T-cell (primary cell): ENCODE measurements at regions not wholly inside any gene's neighbourhood (a gene's known extent, or its start where the extent isn't known, plus 50 kb on each side); places are given as distances from the start of the nearest gene placed in this dataset.
"Not testable (repeated sequence)": the region's sequence is repeated elsewhere in the genome, so short reads cannot be mapped to it uniquely, and the experiment has no call there.

Experiments
- ATAC-seq, 4 experiments: fragments of 200-7000 bp in 3 of 4; fragments of 150-1000 bp in 1 of 4; cut with Tn5 transposase; replicated peaks in 1 of 4; 1 replicate in 3 of 4; 2 replicates in 1 of 4; pipeline ENCODE4 v1.10.0; 2021; ENCODE audit warnings: moderate library complexity in 3 of 4, mild to moderate bottlenecking in 2 of 4, moderate number of reproducible peaks in 1 of 4
- CTCF ChIA-PET, 2 donors: fragments of 300-600 bp; sonication (Branson Sonifier 250); formaldehyde crosslinking; loops; one replicate each; lab custom pipeline; 2022; ENCODE audit warnings: antibody characterized with exemption in 2 of 2; lab: Charles Lee
- POLR2A ChIA-PET, 2 donors: fragments of 300-600 bp; sonication (Branson Sonifier 250); formaldehyde crosslinking; loops; one replicate each; lab custom pipeline; 2022; ENCODE audit warnings: antibody characterized with exemption in 2 of 2; lab: Charles Lee
- DNase-seq, 35 experiments: peaks; one replicate each; pipeline versions ENCODE4 v3.0.0 to v3.0.0-alpha.2; 2013 to 2023
- H3K27ac ChIP-seq: one replicate; pipeline ENCODE4 v1.5.1; 2013; ENCODE audit warnings: low read length
- H3K27me3 ChIP-seq, 2 experiments: replicated peaks in 1 of 2; 1 replicate in 1 of 2; 2 replicates in 1 of 2; pipeline versions ENCODE4 v1.6.1 to v1.7.0; 2013; ENCODE audit warnings: low read length in 1 of 2, mixed read lengths in 1 of 2; ENCODE audit not compliant: control insufficient read depth in 2 of 2, insufficient read depth in 2 of 2; ENCODE audit errors: extremely low read depth in 1 of 2
- H3K36me3 ChIP-seq, 2 donors: 1 replicate in 1 of 2; 2 replicates in 1 of 2; pipeline versions ENCODE4 v1.6.1 to v1.7.0; 2013; ENCODE audit warnings: low read length in 1 of 2; ENCODE audit not compliant: control insufficient read depth in 2 of 2, insufficient read depth in 1 of 2; ENCODE audit errors: extremely low read depth in 1 of 2
- H3K4me1 ChIP-seq, 2 experiments: 1 replicate in 1 of 2; 2 replicates in 1 of 2; pipeline versions ENCODE4 v1.6.1 to v1.7.0; 2013; ENCODE audit warnings: low read length in 2 of 2, mixed read lengths in 1 of 2; ENCODE audit not compliant: insufficient read depth in 2 of 2, control insufficient read depth in 1 of 2; ENCODE audit errors: extremely low read depth in 1 of 2
- H3K4me3 ChIP-seq, 2 donors: 1 replicate in 1 of 2; 2 replicates in 1 of 2; pipeline versions ENCODE4 v1.5.1 to v1.7.0; 2013; ENCODE audit warnings: mild to moderate bottlenecking in 2 of 2, low read length in 1 of 2, moderate library complexity in 1 of 2; ENCODE audit not compliant: control insufficient read depth in 1 of 2; ENCODE audit errors: extremely low read depth in 1 of 2
- H3K9me3 ChIP-seq: 2 replicates; pipeline ENCODE4 v1.7.0; 2013
- H3K27ac Mint-ChIP-seq, 2 donors: one replicate each; pipeline ENCODE4 v1.8.0; 2020 to 2021; ENCODE audit warnings: mild to moderate bottlenecking in 2 of 2, mixed read lengths in 2 of 2
- H3K27me3 Mint-ChIP-seq, 2 donors: one replicate each; pipeline ENCODE4 v1.8.0; 2021 to 2022; ENCODE audit warnings: mixed read lengths in 2 of 2
- H3K36me3 Mint-ChIP-seq: one replicate; pipeline ENCODE4 v1.8.0; 2021; ENCODE audit warnings: mixed read lengths
- H3K4me1 Mint-ChIP-seq, 3 donors: one replicate each; pipeline ENCODE4 v1.8.0; 2020 to 2022; ENCODE audit warnings: mixed read lengths in 3 of 3, mild to moderate bottlenecking in 1 of 3
- H3K4me3 Mint-ChIP-seq, 3 donors: one replicate each; pipeline ENCODE4 v1.8.0; 2020 to 2022; ENCODE audit warnings: mild to moderate bottlenecking in 3 of 3, mixed read lengths in 3 of 3, moderate library complexity in 3 of 3
- H3K9me3 Mint-ChIP-seq, 3 donors: one replicate each; pipeline ENCODE4 v1.8.0; 2020 to 2022; ENCODE audit warnings: mixed read lengths in 3 of 3
- WGBS: methylation state at CpG from one replicate; pipeline ENCODE4 v1.1.5; 2013; ENCODE audit warnings: missing lambda C conversion rate; ENCODE audit not compliant: insufficient coverage; 5-methylcytosine and 5-hydroxymethylcytosine counted together

DNA sequence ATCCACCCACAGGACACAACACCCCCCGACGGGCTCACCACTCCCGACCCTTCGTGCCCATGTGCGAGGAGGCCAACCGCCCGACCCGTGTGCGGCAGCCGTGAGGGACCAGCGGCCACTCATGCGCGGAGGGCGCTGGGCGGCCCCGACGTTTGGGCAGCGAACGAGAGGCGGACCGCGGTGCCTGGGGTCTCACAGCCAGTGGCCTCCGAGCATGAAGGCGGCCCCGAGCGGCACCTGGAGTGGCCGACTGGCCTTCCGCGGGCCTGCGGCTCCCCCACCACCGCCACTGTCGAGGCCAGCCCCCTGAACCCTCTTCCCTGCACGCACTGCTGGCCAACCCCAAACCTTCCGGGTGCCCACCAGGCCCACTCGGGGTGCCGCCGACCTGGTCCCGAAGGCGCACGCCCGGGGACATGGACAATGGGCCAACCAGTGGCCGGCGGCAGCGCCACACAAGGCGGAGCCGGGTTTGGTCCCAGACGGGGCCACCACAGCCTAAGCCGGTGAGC is 4274.9 kb upstream of the OR11H1 start:
- Histone ChIP-seq H3K27ac (no peak overlapping the region), H3K4me1 (no peaks in the 10 kb centered on the region), H3K27me3 (no peaks in the 10 kb centered on the region), H3K4me3 (no peak overlapping the region), H3K36me3 (no peaks in the 10 kb centered on the region), H3K9me3 (no peaks in the 10 kb centered on the region)
- Mint-ChIP-seq H3K9me3 (no peaks in the 10 kb centered on the region), H3K27me3 (no peaks in the 10 kb centered on the region), H3K27ac (no peak overlapping the region), H3K4me3 (no peak overlapping the region), H3K36me3 (no peaks in the 10 kb centered on the region), H3K4me1 (no peaks in the 10 kb centered on the region)
- WGBS: 97% methylated on average over 47 of the region's 48 CpGs
- ChIA-PET CTCF (no interaction called here), POLR2A (no interaction called here)
- DNase-seq: peak in 2 of 35 experiments; percentile 0
- ATAC-seq: no peak

DNA sequence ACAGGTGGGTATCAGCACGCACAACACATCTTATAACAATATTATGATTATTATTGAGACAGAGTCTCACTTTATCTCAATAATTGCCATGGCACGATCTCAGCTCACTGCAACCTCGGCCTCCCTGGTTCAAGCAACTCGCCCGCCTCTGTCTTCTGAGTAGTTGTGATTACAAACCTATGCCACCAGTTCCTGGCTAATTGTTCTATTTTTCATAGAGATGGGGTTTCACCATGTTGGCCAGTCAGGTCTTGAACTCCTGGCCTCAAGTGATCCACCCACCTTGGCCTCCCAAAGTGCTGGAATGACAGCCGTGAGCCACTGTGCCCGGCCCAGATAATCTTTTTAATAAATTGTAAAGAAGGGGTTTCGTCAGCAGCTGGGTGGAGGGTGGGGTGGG is 4257.0 kb upstream of the OR11H1 start:
- H3K36me3 Mint-ChIP-seq, H3K4me1 ChIP-seq, H3K4me1 Mint-ChIP-seq, H3K4me3 ChIP-seq, H3K4me3 Mint-ChIP-seq, ATAC-seq, H3K36me3 ChIP-seq, H3K27me3 ChIP-seq, H3K9me3 ChIP-seq, DNase-seq, H3K9me3 Mint-ChIP-seq, H3K27me3 Mint-ChIP-seq, CTCF ChIA-PET, H3K27ac ChIP-seq, POLR2A ChIA-PET, H3K27ac Mint-ChIP-seq: not testable (repeated sequence)
- WGBS: no CpG with 5 or more reads among the region's 8 CpGs

GRCh38 chr22:11285116-11285838 is 4242.7 kb upstream of the OR11H1 start:
- H3K27ac Mint-ChIP-seq, H3K36me3 Mint-ChIP-seq, H3K4me1 ChIP-seq, POLR2A ChIA-PET, H3K4me3 Mint-ChIP-seq, H3K4me3 ChIP-seq, CTCF ChIA-PET, H3K4me1 Mint-ChIP-seq, H3K27me3 Mint-ChIP-seq, H3K9me3 ChIP-seq, H3K36me3 ChIP-seq, H3K27me3 ChIP-seq, ATAC-seq, DNase-seq, H3K27ac ChIP-seq: not testable (repeated sequence)
- H3K9me3 Mint-ChIP-seq: peaks cover 9 to 19% (median 16%) of the 10 kb centered on the region in 3 donors
- WGBS: 79% methylated on average over 28 of the region's 32 CpGs

DNA sequence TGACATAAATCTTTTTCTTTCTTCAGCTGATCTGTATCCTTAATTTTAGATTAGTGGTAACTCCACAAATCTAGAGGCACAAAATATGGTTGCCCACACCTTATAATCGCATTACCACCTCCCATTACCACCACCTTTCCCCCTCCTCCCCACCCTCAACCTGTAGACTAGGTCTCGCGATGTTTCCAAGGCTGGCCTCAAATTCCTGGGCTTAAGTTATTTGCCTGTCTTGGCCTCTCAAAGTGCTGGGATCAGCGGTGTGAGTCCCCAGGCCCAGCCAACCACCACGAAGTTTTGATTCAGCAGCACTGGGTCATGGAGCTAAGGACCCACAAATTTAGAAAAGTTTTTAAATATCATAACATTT is 4242.2 kb upstream of the OR11H1 start:
- H3K4me3 Mint-ChIP-seq, H3K4me1 Mint-ChIP-seq, ATAC-seq, H3K36me3 ChIP-seq, H3K27me3 Mint-ChIP-seq, H3K4me1 ChIP-seq, POLR2A ChIA-PET, CTCF ChIA-PET, H3K27me3 ChIP-seq, H3K4me3 ChIP-seq, DNase-seq, H3K27ac Mint-ChIP-seq, H3K9me3 ChIP-seq, H3K27ac ChIP-seq, H3K36me3 Mint-ChIP-seq: not testable (repeated sequence)
- H3K9me3 Mint-ChIP-seq: peaks cover 14 to 24% (median 18%) of the 10 kb centered on the region in 3 donors
- 57% methylated on average over 4 of the region's 5 CpGs for WGBS

- H3K27me3 ChIP-seq, POLR2A ChIA-PET, H3K9me3 ChIP-seq, ATAC-seq, H3K4me1 Mint-ChIP-seq, CTCF ChIA-PET, DNase-seq, H3K4me3 ChIP-seq, H3K36me3 Mint-ChIP-seq, H3K4me1 ChIP-seq, H3K27ac ChIP-seq, H3K36me3 ChIP-seq, H3K27ac Mint-ChIP-seq, H3K4me3 Mint-ChIP-seq, H3K27me3 Mint-ChIP-seq: not testable (repeated sequence)
- peaks cover 32 to 39% (median 39%) of the 10 kb centered on the region in 3 donors for H3K9me3 Mint-ChIP-seq
- WGBS: 78% methylated on average over 15 of the region's 15 CpGs
These were observed 4239.5 kb upstream of the OR11H1 start for GRCh38 chr22:11288246-11289220.

- H3K27ac ChIP-seq, CTCF ChIA-PET, H3K36me3 ChIP-seq, H3K9me3 ChIP-seq, H3K27ac Mint-ChIP-seq, H3K4me1 Mint-ChIP-seq, ATAC-seq, H3K36me3 Mint-ChIP-seq, POLR2A ChIA-PET, H3K4me3 ChIP-seq, H3K4me3 Mint-ChIP-seq, DNase-seq, H3K27me3 ChIP-seq, H3K27me3 Mint-ChIP-seq, H3K4me1 ChIP-seq: not testable (repeated sequence)
- WGBS: 14% methylated on average over 1 of the region's 5 CpGs
- H3K9me3 Mint-ChIP-seq: peaks cover 27 to 52% (median 42%) of the 10 kb centered on the region in 3 donors
These were observed 4229.7 kb upstream of the OR11H1 start for GRCh38 chr22:11298126-11298893.
